Naive thymus-derived CD4-positive, alpha-beta T cell (primary cell): ENCODE measurements at regions not wholly inside any gene's neighbourhood (a gene's known extent, or its start where the extent isn't known, plus 50 kb on each side); places are given as distances from the start of the nearest gene placed in this dataset.

Experiments
- ATAC-seq: fragments of 150-1000 bp; cut with Tn5 transposase; 2 replicates; pipeline ENCODE4 v1.10.0; 2021; ENCODE audit warnings: mild to moderate bottlenecking, moderate library complexity
- CTCF ChIA-PET: fragments of 350-600 bp; sonication (Branson Sonifier 250); formaldehyde crosslinking; loops from one replicate; lab custom pipeline; 2021; ENCODE audit warnings: antibody characterized with exemption; lab: Charles Lee
- POLR2A ChIA-PET: fragments of 350-600 bp; sonication (Branson Sonifier 250); formaldehyde crosslinking; loops from one replicate; lab custom pipeline; 2021; ENCODE audit warnings: antibody characterized with exemption, inconsistent platforms; lab: Charles Lee
- DNase-seq, 9 donors: peaks; one replicate each; pipeline versions ENCODE4 v3.0.0 to v3.0.0-alpha.2; 2020 to 2022; ENCODE audit warnings: mixed read lengths in 1 of 9
- H3K27ac ChIP-seq: one replicate; pipeline ENCODE4 v1.7.0; 2013; ENCODE audit warnings: mild to moderate bottlenecking, low read depth, low read length, moderate library complexity
- H3K27me3 ChIP-seq, 2 donors: one replicate each; pipeline ENCODE4 v1.7.0; 2013; ENCODE audit warnings: low read length in 2 of 2, mild to moderate bottlenecking in 2 of 2, moderate library complexity in 2 of 2; ENCODE audit not compliant: control insufficient read depth in 2 of 2, insufficient read depth in 2 of 2
- H3K36me3 ChIP-seq, 3 experiments: 1 replicate in 2 of 3; 2 replicates in 1 of 3; pipeline ENCODE4 v1.7.0; 2013; ENCODE audit warnings: low read length in 3 of 3, mild to moderate bottlenecking in 3 of 3, moderate library complexity in 1 of 3; ENCODE audit not compliant: insufficient read depth in 3 of 3, control insufficient read depth in 2 of 3
- H3K4me1 ChIP-seq, 2 donors: one replicate each; pipeline ENCODE4 v1.7.0; 2013; ENCODE audit warnings: low read length in 2 of 2, mild to moderate bottlenecking in 2 of 2, moderate library complexity in 1 of 2; ENCODE audit not compliant: control insufficient read depth in 2 of 2, insufficient read depth in 2 of 2
- H3K4me3 ChIP-seq: 2 replicates; pipeline ENCODE4 v1.7.0; 2013; ENCODE audit warnings: mild to moderate bottlenecking, low read length
- H3K9me3 ChIP-seq, 3 experiments: 1 replicate in 2 of 3; 2 replicates in 1 of 3; pipeline ENCODE4 v1.7.0; 2013; ENCODE audit warnings: low read length in 3 of 3; ENCODE audit not compliant: control insufficient read depth in 2 of 3
- H3K27ac Mint-ChIP-seq, 9 donors: one replicate each; pipeline ENCODE4 v1.8.0; 2020 to 2022; ENCODE audit warnings: mixed read lengths in 9 of 9, mild to moderate bottlenecking in 8 of 9, moderate library complexity in 5 of 9, inconsistent platforms in 2 of 9
- H3K27me3 Mint-ChIP-seq, 5 donors: one replicate each; pipeline ENCODE4 v1.8.0; 2021 to 2022; ENCODE audit warnings: mixed read lengths in 5 of 5, mild to moderate bottlenecking in 1 of 5
- H3K36me3 Mint-ChIP-seq, 5 donors: one replicate each; pipeline ENCODE4 v1.8.0; 2020 to 2022; ENCODE audit warnings: mixed read lengths in 5 of 5, mild to moderate bottlenecking in 3 of 5, inconsistent platforms in 1 of 5
- H3K4me1 Mint-ChIP-seq, 7 donors: one replicate each; pipeline ENCODE4 v1.8.0; 2020 to 2022; ENCODE audit warnings: mixed read lengths in 7 of 7, mild to moderate bottlenecking in 3 of 7, inconsistent platforms in 1 of 7
- H3K4me3 Mint-ChIP-seq, 10 donors: one replicate each; pipeline ENCODE4 v1.8.0; 2020 to 2022; ENCODE audit warnings: mild to moderate bottlenecking in 10 of 10, mixed read lengths in 10 of 10, moderate library complexity in 6 of 10, inconsistent platforms in 2 of 10
- H3K9me3 Mint-ChIP-seq, 11 donors: one replicate each; pipeline ENCODE4 v1.8.0; 2020 to 2022; ENCODE audit warnings: mixed read lengths in 11 of 11, mild to moderate bottlenecking in 4 of 11, inconsistent platforms in 1 of 11, moderate library complexity in 1 of 11
- intact Hi-C, 2 donors: fragments of 100-400 bp; cut with micrococcal nuclease; formaldehyde crosslinking; loops; one replicate each; pipeline ENCODE4 v1.15.1; 2023

- Histone ChIP-seq H3K4me3 (no peak overlapping the region), H3K4me1 (no peaks in the 10 kb centered on the region), H3K27ac (no peak overlapping the region), H3K36me3 (no peaks in the 10 kb centered on the region), H3K9me3 (no peaks in the 10 kb centered on the region), H3K27me3 (no peaks in the 10 kb centered on the region)
- Mint-ChIP-seq H3K27ac (no peak overlapping the region), H3K36me3 (no peaks in the 10 kb centered on the region), H3K9me3 (peaks cover 0 to 23% (median 5%) of the 10 kb centered on the region in 11 donors), H3K4me3 (no peak overlapping the region), H3K27me3 (peaks cover 0 to 4% (median 0%) of the 10 kb centered on the region in 5 donors), H3K4me1 (peaks cover 0 to 2% (median 0%) of the 10 kb centered on the region in 7 donors)
- ATAC-seq: no peak
- no peak for DNase-seq
- ChIA-PET POLR2A (no interaction called here), CTCF (no interaction called here)
- intact Hi-C loops: no loop called here
These were observed 220.1 kb upstream of the SOX9 start for GRCh38 chr17:71900621-71901229.

- H3K27me3 Mint-ChIP-seq: no peaks in the 10 kb centered on the region
- no peak for DNase-seq
- CTCF ChIA-PET: no interaction called here
- H3K9me3 ChIP-seq: no peaks in the 10 kb centered on the region
- no peak overlapping the region for H3K4me3 ChIP-seq
- no peak overlapping the region for H3K27ac ChIP-seq
- no peaks in the 10 kb centered on the region for H3K4me1 ChIP-seq
- H3K4me3 Mint-ChIP-seq: no peak overlapping the region
- H3K36me3 ChIP-seq: no peaks in the 10 kb centered on the region
- no peak for ATAC-seq
- intact Hi-C loops: no loop called here
- H3K27me3 ChIP-seq: no peaks in the 10 kb centered on the region
- H3K4me1 Mint-ChIP-seq: peaks cover 0 to 2% (median 0%) of the 10 kb centered on the region in 7 donors
- peaks cover 0 to 10% (median 3%) of the 10 kb centered on the region in 11 donors for H3K9me3 Mint-ChIP-seq
- H3K36me3 Mint-ChIP-seq: no peaks in the 10 kb centered on the region
- H3K27ac Mint-ChIP-seq: no peak overlapping the region
- POLR2A ChIA-PET: no interaction called here
These were observed 217.8 kb upstream of the SOX9 start for GRCh38 chr17:71902894-71903506.

- H3K4me1 ChIP-seq: no peaks in the 10 kb centered on the region
- Mint-ChIP-seq H3K27me3 (no peaks in the 10 kb centered on the region), H3K9me3 (peaks cover 0 to 9% (median 3%) of the 10 kb centered on the region in 11 donors), H3K4me3 (no peak overlapping the region), H3K36me3 (no peaks in the 10 kb centered on the region), H3K4me1 (peaks cover 0 to 2% (median 0%) of the 10 kb centered on the region in 7 donors), H3K27ac (peak overlapping the region in 2 of 9 donors; percentile 38 to 65)
- no peak overlapping the region for H3K4me3 ChIP-seq
- DNase-seq: no peak
- H3K36me3 ChIP-seq: no peaks in the 10 kb centered on the region
- CTCF ChIA-PET: no interaction called here
- POLR2A ChIA-PET: no interaction called here
- H3K27ac ChIP-seq: no peak overlapping the region
- no peaks in the 10 kb centered on the region for H3K27me3 ChIP-seq
- intact Hi-C loops: no loop called here
- ATAC-seq: no peak
- no peaks in the 10 kb centered on the region for H3K9me3 ChIP-seq
These were observed 215.3 kb upstream of the SOX9 start for GRCh38 chr17:71905376-71906031.

- Histone ChIP-seq H3K4me1 (no peaks in the 10 kb centered on the region), H3K27ac (no peak overlapping the region), H3K4me3 (no peak overlapping the region), H3K27me3 (no peaks in the 10 kb centered on the region), H3K9me3 (no peaks in the 10 kb centered on the region), H3K36me3 (no peaks in the 10 kb centered on the region)
- no peak overlapping the region for H3K27ac Mint-ChIP-seq
- no peaks in the 10 kb centered on the region for H3K27me3 Mint-ChIP-seq
- ChIA-PET POLR2A (no interaction called here), CTCF (no interaction called here)
- intact Hi-C loops: no loop called here
- H3K4me3 Mint-ChIP-seq: no peak overlapping the region
- peaks cover 0 to 8% (median 2%) of the 10 kb centered on the region in 11 donors for H3K9me3 Mint-ChIP-seq
- no peak for DNase-seq
- H3K4me1 Mint-ChIP-seq: peaks cover 0 to 2% (median 0%) of the 10 kb centered on the region in 7 donors
- no peak for ATAC-seq
- no peaks in the 10 kb centered on the region for H3K36me3 Mint-ChIP-seq
These were observed 211.7 kb upstream of the SOX9 start for GRCh38 chr17:71909155-71909554.

- H3K4me1 Mint-ChIP-seq: no peaks in the 10 kb centered on the region
- CTCF ChIA-PET: no interaction called here
- Histone ChIP-seq H3K36me3 (no peaks in the 10 kb centered on the region), H3K27me3 (no peaks in the 10 kb centered on the region), H3K4me3 (no peak overlapping the region), H3K4me1 (no peaks in the 10 kb centered on the region), H3K9me3 (no peaks in the 10 kb centered on the region), H3K27ac (no peak overlapping the region)
- ATAC-seq (no peak), DNase-seq (no peak)
- POLR2A ChIA-PET: no interaction called here
- H3K36me3 Mint-ChIP-seq: no peaks in the 10 kb centered on the region
- no peaks in the 10 kb centered on the region for H3K27me3 Mint-ChIP-seq
- no peak overlapping the region for H3K27ac Mint-ChIP-seq
- peaks cover 0 to 10% (median 0%) of the 10 kb centered on the region in 11 donors for H3K9me3 Mint-ChIP-seq
- intact Hi-C loops: no loop called here
- no peak overlapping the region for H3K4me3 Mint-ChIP-seq
These were observed 210.8 kb upstream of the SOX9 start for GRCh38 chr17:71910002-71910401.

- ChIA-PET POLR2A (no interaction called here), CTCF (no interaction called here)
- ATAC-seq: no peak
- Histone ChIP-seq H3K36me3 (no peaks in the 10 kb centered on the region), H3K9me3 (no peaks in the 10 kb centered on the region), H3K27me3 (no peaks in the 10 kb centered on the region), H3K27ac (no peak overlapping the region), H3K4me1 (no peaks in the 10 kb centered on the region), H3K4me3 (no peak overlapping the region)
- no peak for DNase-seq
- Mint-ChIP-seq H3K27ac (no peak overlapping the region), H3K36me3 (no peaks in the 10 kb centered on the region), H3K4me1 (no peaks in the 10 kb centered on the region), H3K9me3 (peaks cover 0 to 29% (median 2%) of the 10 kb centered on the region in 11 donors), H3K27me3 (peaks cover 0 to 4% (median 0%) of the 10 kb centered on the region in 5 donors), H3K4me3 (no peak overlapping the region)
- intact Hi-C loops: no loop called here
These were observed 206.8 kb upstream of the SOX9 start for GRCh38 chr17:71914042-71914441.
